Keratinocyte (primary cell): ENCODE measurements at regions not wholly inside any gene's neighbourhood (a gene's known extent, or its start where the extent isn't known, plus 50 kb on each side); places are given as distances from the start of the nearest gene placed in this dataset.

Experiments used
- DNase-seq: peaks from one replicate; pipeline ENCODE4 v3.0.0-alpha.2; 2011; ENCODE audit warnings: low read depth, missing footprints, low spot score
- FAIRE-seq: peaks from 2 replicates; lab custom pipeline; 2011; peaks lifted over from hg19 to GRCh38; lab: Jason Lieb, UNC
- H2AFZ ChIP-seq: 2 replicates; pipeline ENCODE4 v1.6.0; 2012; ENCODE audit warnings: low read length, control low read depth, inconsistent platforms; ENCODE audit not compliant: control insufficient read depth
- H3K27ac ChIP-seq: 2 replicates; pipeline ENCODE4 v1.5.1; 2011; ENCODE audit warnings: low read length; ENCODE audit not compliant: control insufficient read depth, insufficient read depth
- H3K27me3 ChIP-seq: 3 replicates; pipeline ENCODE4 v1.6.0; 2011; ENCODE audit warnings: low read length; ENCODE audit not compliant: control insufficient read depth, insufficient read depth; ENCODE audit errors: extremely low read depth
- H3K36me3 ChIP-seq, 2 experiments: 2 replicates in 1 of 2; 3 replicates in 1 of 2; pipeline ENCODE4 v1.5.1; 2011; ENCODE audit warnings: low read length in 2 of 2, mild to moderate bottlenecking in 1 of 2; ENCODE audit not compliant: control insufficient read depth in 2 of 2, insufficient read depth in 2 of 2; ENCODE audit errors: extremely low read depth in 1 of 2
- H3K4me1 ChIP-seq: 3 replicates; pipeline ENCODE4 v1.5.1; 2011; ENCODE audit warnings: low read length; ENCODE audit not compliant: control insufficient read depth, insufficient read depth; ENCODE audit errors: extremely low read depth
- H3K4me2 ChIP-seq: 3 replicates; pipeline ENCODE4 v1.6.0; 2011; ENCODE audit warnings: low read depth, low read length; ENCODE audit not compliant: control insufficient read depth, insufficient read depth; ENCODE audit errors: extremely low read depth
- H3K4me3 ChIP-seq, 3 experiments: fragments of 200-600 bp in 1 of 3; sonication (generic) in 1 of 3; 2 replicates in 2 of 3; 3 replicates in 1 of 3; pipeline ENCODE4 v1.5.1; 2011 to 2016; ENCODE audit warnings: low read length in 3 of 3, mild to moderate bottlenecking in 3 of 3, control low read depth in 2 of 3, inconsistent platforms in 1 of 3, low read depth in 1 of 3, mixed read lengths in 1 of 3, mixed run types in 1 of 3, moderate library complexity in 1 of 3; ENCODE audit not compliant: control insufficient read depth in 2 of 3, insufficient read depth in 2 of 3; ENCODE audit errors: extremely low read depth in 1 of 3
- H3K79me2 ChIP-seq: 2 replicates; pipeline ENCODE4 v1.6.0; 2012; ENCODE audit warnings: low read length; ENCODE audit not compliant: control insufficient read depth, insufficient read depth
- H3K9ac ChIP-seq: 3 replicates; pipeline ENCODE4 v1.6.0; 2011; ENCODE audit warnings: low read length; ENCODE audit not compliant: control insufficient read depth, insufficient read depth; ENCODE audit errors: extremely low read depth
- H3K9me1 ChIP-seq: 3 replicates; pipeline ENCODE4 v1.6.0; 2011; ENCODE audit warnings: low read length; ENCODE audit not compliant: control insufficient read depth, insufficient read depth; ENCODE audit errors: extremely low read depth
- H3K9me3 ChIP-seq: 2 replicates; pipeline ENCODE4 v1.5.1; 2012; ENCODE audit warnings: low read depth, low read length; ENCODE audit not compliant: control insufficient read depth
- H4K20me1 ChIP-seq: 3 replicates; pipeline ENCODE4 v1.6.0; 2011; ENCODE audit warnings: low read length; ENCODE audit not compliant: control insufficient read depth, insufficient read depth; ENCODE audit errors: extremely low read depth
- CTCF ChIP-seq, 3 experiments: IDR thresholded peaks in 1 of 3; conservative IDR thresholded peaks in 1 of 3; optimal IDR thresholded peaks in 1 of 3; 2 replicates in 2 of 3; 3 replicates in 1 of 3; pipeline versions ENCODE3 to v1.5.1; 2011; ENCODE audit warnings: low read length in 3 of 3, mild to moderate bottlenecking in 3 of 3, moderate library complexity in 2 of 3, control low read depth in 1 of 3, inconsistent platforms in 1 of 3; ENCODE audit not compliant: insufficient read depth in 2 of 3; ENCODE audit errors: extremely low read depth in 1 of 3
- EZH2 ChIP-seq: IDR thresholded peaks from one replicate; pipeline ENCODE4 v1.6.1; 2012; ENCODE audit warnings: inconsistent platforms, mild to moderate bottlenecking, low read length, moderate library complexity
- dilution Hi-C: fragments of 300-500 bp; cut with MboI; formaldehyde crosslinking; loops from one replicate; pipeline ENCODE4 v1.7.0; 2020; ENCODE audit warnings: low sequenced_read_pairs; ENCODE audit not compliant: extremely low pct_ligation_motif_present

DNA sequence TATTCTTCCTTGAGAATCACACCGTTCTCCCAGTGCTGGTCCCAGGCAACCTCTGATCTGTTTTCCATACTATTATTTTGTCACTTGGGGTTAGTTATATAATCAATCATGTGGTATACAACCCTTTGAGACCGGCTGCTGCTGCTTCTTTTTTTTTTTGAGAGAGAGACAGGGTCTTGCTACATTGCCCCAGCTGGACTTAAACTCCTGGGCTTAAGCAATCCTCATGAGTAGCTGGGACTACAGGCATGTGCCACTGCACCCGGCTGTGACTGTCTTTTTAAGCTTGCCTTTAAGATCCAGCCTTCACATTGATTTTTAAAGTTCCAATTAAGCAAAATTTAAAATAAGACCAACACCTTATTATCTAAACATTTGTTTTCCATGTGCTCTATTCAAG lies 86.7 kb upstream of the EXOC1L start:
- H2AFZ ChIP-seq: no peak overlapping the region
- no peak overlapping the region for H3K4me3 ChIP-seq
- H3K9me3 ChIP-seq: no peaks in the 10 kb centered on the region
- H3K9ac ChIP-seq: no peak overlapping the region
- dilution Hi-C loops: no loop called here
- H3K9me1 ChIP-seq: no peaks in the 10 kb centered on the region
- H3K27me3 ChIP-seq: no peaks in the 10 kb centered on the region
- DNase-seq (no peak), FAIRE-seq (no peak)
- peaks cover 12% of the 10 kb centered on the region for H3K4me1 ChIP-seq
- no peak overlapping the region for H3K27ac ChIP-seq
- H3K4me2 ChIP-seq: no peak overlapping the region
- no peaks in the 10 kb centered on the region for H3K36me3 ChIP-seq
- H4K20me1 ChIP-seq: no peaks in the 10 kb centered on the region
- no peaks in the 10 kb centered on the region for H3K79me2 ChIP-seq
- TF ChIP-seq EZH2 (no peak), CTCF (optimal IDR thresholded peaks at IDR 0.05 in 1 of 3, IDR thresholded peaks at IDR 0.05 in 1 of 3, conservative IDR thresholded peaks at IDR 0.05 in 1 of 3; ENCODE audit: extremely low read depth in 1 of 3, insufficient read depth in 2 of 3, low read length in 3 of 3) (no peak)

GRCh38 chr4:55733932-55734331 lies 85.7 kb upstream of the EXOC1L start:
- TF ChIP-seq CTCF (optimal IDR thresholded peaks at IDR 0.05 in 1 of 3, IDR thresholded peaks at IDR 0.05 in 1 of 3, conservative IDR thresholded peaks at IDR 0.05 in 1 of 3; ENCODE audit: extremely low read depth in 1 of 3, insufficient read depth in 2 of 3, low read length in 3 of 3) (peak in 1 of 3 experiments; percentile 9), EZH2 (no peak)
- peak; percentile 79 for DNase-seq
- peak overlapping the region; percentile 62 for H3K4me2 ChIP-seq
- peak overlapping the region; percentile 53 for H3K27ac ChIP-seq
- H3K9ac ChIP-seq: no peak overlapping the region
- FAIRE-seq: peak; percentile 98
- H4K20me1 ChIP-seq: no peaks in the 10 kb centered on the region
- H3K36me3 ChIP-seq: no peaks in the 10 kb centered on the region
- peaks cover 12% of the 10 kb centered on the region for H3K4me1 ChIP-seq
- no peaks in the 10 kb centered on the region for H3K79me2 ChIP-seq
- H2AFZ ChIP-seq: peak overlapping the region; percentile 20
- H3K4me3 ChIP-seq: no peak overlapping the region
- no peaks in the 10 kb centered on the region for H3K27me3 ChIP-seq
- dilution Hi-C loops: no loop called here
- H3K9me3 ChIP-seq: no peaks in the 10 kb centered on the region
- no peaks in the 10 kb centered on the region for H3K9me1 ChIP-seq
